Trophoblast cell (in vitro differentiated cells and primary cell): ENCODE measurements at regions not wholly inside any gene's neighbourhood (a gene's known extent, or its start where the extent isn't known, plus 50 kb on each side); places are given as distances from the start of the nearest gene placed in this dataset.

Experiments used
- DNase-seq, 2 donors: peaks; one replicate each; pipeline ENCODE4 v3.0.0-alpha.2; 2016
- H2AFZ ChIP-seq: 2 replicates; pipeline ENCODE4 v1.6.1; 2013; ENCODE audit warnings: low read length, moderate library complexity, mild to moderate bottlenecking; ENCODE audit not compliant: insufficient read depth, poor library complexity
- H2AK5ac ChIP-seq: 2 replicates; pipeline ENCODE4 v1.6.1; 2013; ENCODE audit warnings: mild to moderate bottlenecking, low read length
- H2BK120ac ChIP-seq: 2 replicates; pipeline ENCODE4 v1.6.1; 2013; ENCODE audit warnings: low read length, mild to moderate bottlenecking, moderate library complexity; ENCODE audit not compliant: insufficient read depth, poor library complexity
- H2BK12ac ChIP-seq: 2 replicates; pipeline ENCODE4 v1.6.1; 2013; ENCODE audit warnings: mild to moderate bottlenecking, low read length, moderate library complexity
- H2BK5ac ChIP-seq: 2 replicates; pipeline ENCODE4 v1.6.1; 2013; ENCODE audit warnings: low read length, low read depth, moderate library complexity, mild to moderate bottlenecking; ENCODE audit not compliant: poor library complexity
- H3K14ac ChIP-seq: 2 replicates; pipeline ENCODE4 v1.6.1; 2013; ENCODE audit warnings: mild to moderate bottlenecking, low read length
- H3K18ac ChIP-seq: 2 replicates; pipeline ENCODE4 v1.6.1; 2013; ENCODE audit warnings: mild to moderate bottlenecking, low read length
- H3K23ac ChIP-seq: 2 replicates; pipeline ENCODE4 v1.6.1; 2013; ENCODE audit warnings: low read length
- H3K27ac ChIP-seq: 2 replicates; pipeline ENCODE4 v1.5.1; 2013; ENCODE audit warnings: low read depth, mild to moderate bottlenecking, inconsistent platforms, low read length, moderate library complexity
- H3K27me3 ChIP-seq: 2 replicates; pipeline ENCODE4 v1.6.1; 2013; ENCODE audit warnings: inconsistent platforms, mild to moderate bottlenecking, low read length, moderate library complexity; ENCODE audit not compliant: insufficient read depth
- H3K36me3 ChIP-seq, 2 experiments: 1 replicate in 1 of 2; 2 replicates in 1 of 2; pipeline ENCODE4 v1.6.1; 2013; ENCODE audit warnings: low read length in 2 of 2, mild to moderate bottlenecking in 2 of 2, moderate library complexity in 1 of 2; ENCODE audit not compliant: insufficient read depth in 2 of 2, control insufficient read depth in 1 of 2
- H3K4ac ChIP-seq: 2 replicates; pipeline ENCODE4 v1.6.1; 2013; ENCODE audit warnings: low read depth, mild to moderate bottlenecking, low read length, moderate library complexity
- H3K4me1 ChIP-seq, 2 experiments: 1 replicate in 1 of 2; 2 replicates in 1 of 2; pipeline ENCODE4 v1.6.1; 2013; ENCODE audit warnings: low read length in 2 of 2, mild to moderate bottlenecking in 2 of 2, moderate library complexity in 1 of 2; ENCODE audit not compliant: insufficient read depth in 2 of 2, control insufficient read depth in 1 of 2
- H3K4me2 ChIP-seq: 2 replicates; pipeline ENCODE4 v1.6.1; 2013; ENCODE audit warnings: inconsistent platforms, mild to moderate bottlenecking, low read length, moderate library complexity
- H3K4me3 ChIP-seq: 2 replicates; pipeline ENCODE4 v1.5.1; 2013; ENCODE audit warnings: mild to moderate bottlenecking, low read depth, low read length, inconsistent platforms
- H3K79me1 ChIP-seq: one replicate; pipeline ENCODE4 v1.6.1; 2013; ENCODE audit warnings: low read length
- H3K79me2 ChIP-seq: 2 replicates; pipeline ENCODE4 v1.6.1; 2013; ENCODE audit warnings: low read length, mild to moderate bottlenecking; ENCODE audit not compliant: control insufficient read depth, insufficient read depth, poor library complexity
- H3K9ac ChIP-seq: 2 replicates; pipeline ENCODE4 v1.6.1; 2013; ENCODE audit warnings: mild to moderate bottlenecking, low read length
- H3K9me3 ChIP-seq: 2 replicates; pipeline ENCODE4 v1.6.1; 2013; ENCODE audit warnings: low read depth, mild to moderate bottlenecking, control low read depth, inconsistent platforms, low read length; ENCODE audit not compliant: insufficient read depth
- H4K12ac ChIP-seq: 2 replicates; pipeline ENCODE4 v1.6.1; 2013; ENCODE audit warnings: low read depth, mild to moderate bottlenecking, low read length, moderate library complexity
- H4K8ac ChIP-seq: 2 replicates; pipeline ENCODE4 v1.6.1; 2013; ENCODE audit warnings: low read depth, mild to moderate bottlenecking, low read length, moderate library complexity
- H4K91ac ChIP-seq: one replicate; pipeline ENCODE4 v1.6.1; 2013; ENCODE audit warnings: low read depth, mild to moderate bottlenecking, low read length, moderate library complexity
- WGBS: extraction: QIAGEN DNeasy Blood & Tissue Kit; methylation state at CpG from one replicate; pipeline ENCODE4 v1.1.7; 2013; ENCODE audit warnings: missing lambda C conversion rate; ENCODE audit not compliant: insufficient read length, insufficient coverage; ENCODE audit errors: extremely low coverage; 5-methylcytosine and 5-hydroxymethylcytosine counted together

DNA sequence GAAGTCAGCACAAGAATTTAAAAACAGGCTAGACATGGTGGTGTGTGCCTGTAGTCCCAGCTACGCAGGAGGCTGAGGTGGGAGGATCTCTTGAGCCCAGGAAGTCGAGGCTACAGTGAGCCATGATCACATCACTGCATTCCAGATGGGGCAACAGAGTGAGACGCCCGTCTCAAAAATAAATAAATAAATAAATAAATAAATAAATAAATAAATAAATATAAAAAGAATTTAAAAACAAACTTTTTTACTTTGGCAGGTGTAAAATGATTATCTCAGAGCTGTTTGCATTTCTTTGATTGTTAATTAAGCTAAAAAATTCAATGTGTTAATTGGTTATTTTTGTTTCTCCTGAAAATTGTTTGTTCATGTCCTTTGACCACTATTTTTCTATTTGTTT, 97.5 kb upstream of the RPS6KA3 start:
- Histone ChIP-seq H3K14ac (no peak overlapping the region), H3K4me2 (no peak overlapping the region), H3K4me3 (no peak overlapping the region), H2BK120ac (no peak overlapping the region), H3K27me3 (no peaks in the 10 kb centered on the region), H3K4me1 (peaks cover 8 to 9% of the 10 kb centered on the region in 2 experiments), H3K79me1 (peaks cover 6% of the 10 kb centered on the region), H3K79me2 (peaks cover 2% of the 10 kb centered on the region), H3K4ac (no peak overlapping the region), H3K9me3 (no peaks in the 10 kb centered on the region), H4K91ac (no peak overlapping the region), H2AK5ac (no peak overlapping the region), H3K27ac (no peak overlapping the region), H4K8ac (no peak overlapping the region), H3K9ac (no peak overlapping the region), H3K18ac (no peak overlapping the region), H3K36me3 (no peaks in the 10 kb centered on the region), H2BK12ac (no peak overlapping the region), H3K23ac (no peak overlapping the region), H4K12ac (no peak overlapping the region), H2BK5ac (no peak overlapping the region), H2AFZ (no peak overlapping the region)
- WGBS: no CpG with 5 or more reads among the region's 4 CpGs
- no peak for DNase-seq

DNA sequence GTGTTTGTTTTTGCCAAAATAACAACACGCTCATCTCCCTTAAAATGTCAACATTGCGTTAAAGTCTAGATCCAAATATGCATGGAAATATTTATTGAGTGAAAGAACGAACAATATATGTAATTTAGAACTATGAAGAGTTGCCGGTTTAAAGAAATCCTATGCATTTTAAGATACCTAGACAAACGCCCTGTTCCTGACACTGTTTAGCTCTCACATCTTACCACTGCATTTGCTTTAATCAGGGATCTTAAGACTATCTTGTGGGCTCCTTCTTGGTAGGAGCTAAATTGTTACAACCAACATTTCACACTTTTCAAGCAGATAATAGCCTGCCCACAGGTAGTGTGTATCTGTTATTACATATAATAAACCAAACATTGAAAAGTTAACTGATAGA, 96.6 kb upstream of the RPS6KA3 start:
- Histone ChIP-seq H4K12ac (no peak overlapping the region), H3K79me2 (peaks cover 2% of the 10 kb centered on the region), H3K9me3 (no peaks in the 10 kb centered on the region), H3K79me1 (peaks cover 6% of the 10 kb centered on the region), H2BK12ac (peak overlapping the region; percentile 71), H2AFZ (no peak overlapping the region), H3K4me2 (no peak overlapping the region), H2BK120ac (peak overlapping the region; percentile 60), H4K8ac (no peak overlapping the region), H2BK5ac (no peak overlapping the region), H3K27ac (no peak overlapping the region), H3K14ac (no peak overlapping the region), H3K18ac (no peak overlapping the region), H3K27me3 (no peaks in the 10 kb centered on the region), H3K4me3 (no peak overlapping the region), H3K36me3 (no peaks in the 10 kb centered on the region), H3K4me1 (peaks cover 8 to 9% of the 10 kb centered on the region in 2 experiments), H3K23ac (no peak overlapping the region), H3K9ac (no peak overlapping the region), H2AK5ac (no peak overlapping the region), H3K4ac (no peak overlapping the region), H4K91ac (no peak overlapping the region)
- WGBS: no CpG with 5 or more reads among the region's 5 CpGs
- no peak for DNase-seq

DNA sequence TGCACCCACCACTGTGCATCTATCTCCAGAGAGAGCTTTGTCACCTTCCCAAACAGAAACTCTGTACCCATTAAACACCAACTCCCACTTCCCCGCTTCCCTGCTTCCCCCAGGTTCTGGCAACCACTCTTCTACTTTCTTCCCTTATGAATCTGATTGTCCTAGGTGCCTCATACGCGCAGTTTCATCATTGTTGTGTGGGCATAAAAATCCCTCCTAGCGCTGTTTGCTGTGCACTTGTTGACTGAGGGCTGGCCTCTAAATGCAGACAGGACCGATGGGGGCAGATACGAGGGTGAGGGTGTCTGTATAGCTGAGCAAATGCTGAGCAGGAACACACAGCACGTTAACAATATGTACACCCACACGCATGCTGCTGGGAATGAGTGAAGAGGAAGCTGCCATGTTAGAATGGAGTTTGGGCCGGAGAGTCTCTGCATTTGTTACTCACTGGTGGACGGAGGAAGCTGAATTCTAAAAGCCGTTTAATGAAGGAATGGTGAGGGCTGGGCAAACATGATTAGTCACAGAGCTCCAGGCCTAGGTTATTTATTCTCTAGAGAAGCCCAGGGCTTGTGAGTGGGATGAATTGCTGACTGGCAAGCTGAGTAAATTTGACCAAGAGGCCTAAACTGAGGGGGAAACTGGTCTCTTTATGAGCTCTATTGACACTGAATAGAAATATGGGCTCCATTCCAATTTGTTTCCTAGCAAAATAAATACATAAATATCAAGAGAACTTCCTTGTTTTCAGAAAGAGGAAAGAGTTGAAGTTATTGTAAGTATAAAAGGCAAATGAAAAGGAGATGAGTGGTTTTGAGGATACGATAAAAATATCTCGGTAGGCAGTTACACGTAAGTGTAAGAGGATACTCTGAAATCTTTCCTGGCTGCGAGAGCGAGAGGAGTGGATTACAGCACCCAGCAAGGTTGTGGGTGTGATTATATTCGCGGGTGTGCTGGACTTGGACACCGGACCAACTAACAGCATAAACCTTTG, 95.9 kb upstream of the RPS6KA3 start:
- Histone ChIP-seq H4K12ac (no peak overlapping the region), H3K9me3 (no peaks in the 10 kb centered on the region), H3K27ac (peak overlapping the region; percentile 61), H3K4me3 (no peak overlapping the region), H3K9ac (no peak overlapping the region), H3K4ac (no peak overlapping the region), H3K4me1 (peaks cover 8 to 9% of the 10 kb centered on the region in 2 experiments), H3K14ac (peak overlapping the region; percentile 84), H2BK120ac (peak overlapping the region; percentile 90), H3K79me2 (peaks cover 2% of the 10 kb centered on the region), H2AFZ (peak overlapping the region; percentile 87), H2BK12ac (peak overlapping the region; percentile 71), H2AK5ac (no peak overlapping the region), H3K36me3 (no peaks in the 10 kb centered on the region), H3K27me3 (no peaks in the 10 kb centered on the region), H3K18ac (no peak overlapping the region), H4K8ac (peak overlapping the region; percentile 7), H3K79me1 (peaks cover 6% of the 10 kb centered on the region), H3K4me2 (no peak overlapping the region), H3K23ac (no peak overlapping the region), H2BK5ac (peak overlapping the region; percentile 73), H4K91ac (peak overlapping the region; percentile 80)
- 100% methylated on average over 2 of the region's 19 CpGs for WGBS
- DNase-seq: peak; percentile 36 to 63

DNA sequence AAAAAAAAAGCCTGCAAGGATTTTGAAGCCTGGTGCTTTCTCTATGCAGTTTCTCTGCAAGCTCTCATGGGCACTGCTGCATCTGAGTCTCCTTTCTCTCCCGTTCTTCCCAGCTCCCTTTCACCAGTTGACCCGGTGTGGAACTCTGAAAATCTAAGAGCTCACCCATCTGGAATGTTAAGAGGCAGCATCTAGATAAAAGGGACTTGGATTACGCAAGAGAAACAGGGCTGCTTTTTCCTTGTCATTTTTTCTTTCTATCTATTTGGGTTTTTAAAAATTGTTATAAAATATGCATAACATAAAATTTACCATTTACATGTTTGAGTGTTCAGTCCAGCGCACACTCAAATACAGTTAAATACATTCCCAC, 95.2 kb upstream of the RPS6KA3 start:
- Histone ChIP-seq H3K36me3 (no peaks in the 10 kb centered on the region), H3K14ac (no peak overlapping the region), H3K4me1 (peaks cover 8 to 9% of the 10 kb centered on the region in 2 experiments), H3K27me3 (no peaks in the 10 kb centered on the region), H3K23ac (no peak overlapping the region), H4K8ac (no peak overlapping the region), H2AK5ac (no peak overlapping the region), H3K9ac (no peak overlapping the region), H3K4me2 (no peak overlapping the region), H3K4ac (no peak overlapping the region), H3K9me3 (no peaks in the 10 kb centered on the region), H2AFZ (no peak overlapping the region), H2BK120ac (no peak overlapping the region), H3K27ac (peak overlapping the region; percentile 86), H2BK12ac (no peak overlapping the region), H4K12ac (no peak overlapping the region), H3K79me1 (peaks cover 6% of the 10 kb centered on the region), H2BK5ac (no peak overlapping the region), H3K4me3 (no peak overlapping the region), H4K91ac (no peak overlapping the region), H3K18ac (no peak overlapping the region), H3K79me2 (peaks cover 2% of the 10 kb centered on the region)
- no CpG with 5 or more reads among the region's 4 CpGs for WGBS
- DNase-seq: peak; percentile 52 to 81
